NCI-H460 (cell line): ENCODE measurements at regions not wholly inside any gene's neighbourhood (a gene's known extent, or its start where the extent isn't known, plus 50 kb on each side); places are given as distances from the start of the nearest gene placed in this dataset.

ENCODE experiments used
- DNase-seq: peaks from one replicate; pipeline ENCODE4 v3.0.0-alpha.2; 2016; ENCODE audit warnings: low read depth; ENCODE audit errors: extremely low read depth

DNA sequence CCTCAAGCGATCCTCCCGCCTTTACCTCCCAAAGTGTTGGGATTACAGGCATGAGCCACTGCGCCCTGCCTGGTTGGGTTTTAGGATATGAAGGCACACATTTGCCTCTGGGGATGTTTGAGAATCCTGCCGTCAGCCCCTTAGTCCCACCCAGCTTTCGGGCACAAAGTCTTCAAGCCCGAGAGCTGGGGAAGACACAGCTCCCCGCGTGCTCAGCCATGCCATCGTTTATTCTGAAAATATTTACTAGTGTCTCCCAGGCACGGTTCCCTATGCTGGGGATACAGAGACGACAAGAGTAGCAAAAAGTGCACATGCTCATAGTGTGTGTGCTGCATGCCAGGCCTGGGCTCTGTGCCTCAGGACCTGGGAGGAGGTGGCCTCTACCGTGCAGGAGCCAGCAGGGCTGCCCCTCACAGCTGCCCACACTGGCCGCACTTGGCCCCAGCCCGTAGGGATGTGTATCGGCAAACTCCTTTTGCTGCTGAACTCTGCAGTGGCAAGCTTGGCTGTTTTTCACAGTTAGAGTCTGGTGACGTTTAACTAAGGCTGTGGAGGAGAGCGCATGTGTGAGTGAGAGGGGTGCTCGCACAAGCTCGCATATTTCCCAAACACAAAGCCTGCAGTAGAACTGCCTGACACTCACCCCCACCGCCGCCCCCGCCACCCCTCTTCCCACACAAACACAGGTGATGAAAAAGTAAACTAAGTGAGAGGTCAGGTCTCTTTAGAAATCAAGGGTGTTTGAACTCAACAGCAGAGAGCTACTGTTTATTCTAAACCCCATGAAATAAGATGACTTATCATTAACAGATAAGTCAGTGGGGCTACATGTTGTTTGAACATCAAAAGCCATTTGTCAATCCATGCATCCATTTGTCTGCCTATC, 266.4 kb downstream of the MRTFB start:
- DNase-seq: no peak

- no peak for DNase-seq
Measured at GRCh38 chr16:14335297-14335696, 264.2 kb downstream of the MRTFB start.

- no peak for DNase-seq
Measured at GRCh38 chr16:14334366-14335080, 263.4 kb downstream of the MRTFB start.

- DNase-seq: no peak
Measured at GRCh38 chr16:14333361-14333760, 262.2 kb downstream of the MRTFB start.

DNA sequence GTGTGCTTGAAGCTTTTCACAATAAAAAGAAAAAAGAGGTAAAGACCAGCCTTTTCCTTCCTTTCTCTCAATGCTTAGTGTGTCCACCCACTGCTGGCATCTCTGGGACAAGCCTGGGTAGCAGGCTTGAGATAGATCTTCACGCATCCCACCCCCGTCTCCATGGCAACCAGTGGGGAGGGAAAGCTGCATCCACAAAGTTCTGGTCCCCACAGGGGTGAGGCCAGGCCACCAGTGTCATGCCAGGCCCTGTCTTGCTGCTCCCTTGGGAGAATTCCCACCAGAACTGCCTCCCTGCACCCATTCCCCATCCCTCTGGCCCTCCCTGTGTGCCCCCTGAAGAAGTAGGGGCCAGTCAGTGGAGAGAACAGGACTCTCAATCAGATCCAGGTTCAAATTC, 259.9 kb downstream of the MRTFB start:
- DNase-seq: no peak

DNA sequence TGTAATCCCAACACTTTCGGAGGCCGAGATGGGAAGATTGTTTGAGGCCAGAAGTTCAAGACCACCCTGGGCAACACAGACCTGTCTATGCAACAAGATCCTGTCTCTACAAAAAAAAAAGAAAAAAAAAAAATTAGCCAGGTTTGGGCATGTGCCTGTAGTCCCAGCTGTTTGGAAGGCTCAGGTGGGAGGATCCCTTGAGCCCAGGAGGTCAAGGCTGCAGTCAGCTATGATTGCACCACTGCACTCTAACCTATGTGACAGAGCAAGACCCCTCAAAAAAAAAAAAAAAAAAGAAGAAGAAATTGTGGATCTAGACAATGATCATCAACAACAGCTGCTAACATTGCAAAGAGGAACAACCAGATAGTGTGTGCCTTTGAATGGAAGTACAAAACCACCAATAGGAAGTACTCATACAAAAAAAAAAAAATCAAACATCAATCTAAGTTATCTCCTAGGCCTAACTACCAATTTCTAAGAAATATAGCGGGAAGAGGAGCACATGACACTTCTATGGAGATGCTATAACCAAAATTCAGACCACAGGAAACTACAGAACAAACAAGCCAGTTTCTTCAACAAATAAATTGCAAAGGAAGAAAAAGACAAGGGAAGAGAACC, 258.7 kb downstream of the MRTFB start:
- DNase-seq: no peak

GRCh38 chr16:14325502-14326401, 254.6 kb downstream of the MRTFB start:
- DNase-seq: no peak

DNA sequence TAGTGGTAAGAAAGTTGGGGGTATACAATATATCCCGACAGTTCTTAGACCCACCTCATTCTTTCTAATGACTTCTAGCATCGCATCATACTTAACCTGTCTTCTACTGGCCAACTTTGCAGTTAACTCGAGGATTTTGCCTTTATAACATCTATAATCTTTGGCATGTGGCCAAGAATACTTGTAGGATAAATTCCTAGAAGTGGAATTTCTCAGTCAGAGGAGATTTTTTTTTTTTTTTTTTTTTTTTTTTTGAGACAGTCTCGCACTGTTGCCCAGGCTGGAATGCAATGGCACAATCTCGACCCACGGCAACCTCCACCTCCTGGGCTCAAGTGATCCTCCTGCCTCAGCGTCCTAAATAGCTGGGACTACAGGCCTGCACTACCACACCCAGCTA, 253.5 kb downstream of the MRTFB start:
- DNase-seq: no peak

DNA sequence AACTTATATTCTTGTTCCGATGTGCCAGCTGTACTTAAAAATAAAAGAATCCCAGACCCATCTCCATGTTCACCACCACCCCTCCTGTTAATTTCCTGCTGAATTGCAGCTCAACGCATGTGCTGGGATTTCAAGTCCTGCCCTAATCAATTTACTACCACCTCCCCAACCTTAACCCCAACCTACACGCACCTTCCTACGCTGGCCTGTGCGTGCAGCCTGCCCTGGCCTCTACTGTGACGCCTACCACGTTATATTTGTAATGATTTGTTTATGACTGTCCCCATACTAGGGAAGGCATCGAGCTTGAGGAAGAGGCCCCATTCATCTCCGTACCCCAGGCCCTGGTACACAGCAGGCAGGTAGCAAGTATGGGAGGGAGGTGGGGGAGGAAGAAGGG, 251.1 kb downstream of the MRTFB start:
- no peak for DNase-seq

DNA sequence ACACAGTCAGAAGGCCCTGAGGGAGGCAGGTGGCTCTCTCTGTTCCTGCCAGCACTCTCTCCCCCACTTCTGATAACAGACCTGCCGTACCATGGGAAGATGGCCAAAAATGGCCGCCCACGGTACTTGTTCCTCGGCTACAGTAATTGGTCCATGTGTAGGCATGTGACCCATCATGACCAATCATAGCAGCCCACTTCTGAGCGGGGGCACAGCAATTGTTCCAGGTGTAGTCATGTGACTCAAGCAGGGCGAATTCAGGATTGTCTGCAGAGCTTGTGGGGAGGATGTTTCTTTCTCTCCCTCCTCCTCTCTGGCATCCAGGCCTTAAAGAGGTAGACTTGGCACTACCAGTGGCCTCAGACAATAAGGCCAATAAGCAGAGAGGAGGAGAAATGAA, 250.4 kb downstream of the MRTFB start:
- DNase-seq: no peak

DNA sequence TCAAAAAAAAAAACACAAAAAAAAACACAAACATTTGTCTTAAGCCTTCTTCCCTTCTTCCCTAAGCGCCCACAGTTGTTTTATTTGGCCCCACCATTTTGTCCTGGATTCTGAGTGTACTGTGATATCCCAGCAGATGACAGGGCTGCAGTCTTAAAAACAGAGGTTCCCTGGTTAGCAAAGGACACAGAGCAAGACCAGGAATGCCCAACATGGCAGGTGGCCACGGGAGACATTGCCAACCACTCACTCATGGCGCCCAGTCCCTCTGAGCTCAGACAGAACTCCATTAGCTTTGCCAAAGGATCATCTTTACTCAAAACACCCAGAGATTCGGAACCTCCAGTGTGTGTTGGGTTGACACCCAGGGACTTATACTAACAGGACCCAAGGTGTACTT, 249.3 kb downstream of the MRTFB start:
- no peak for DNase-seq
